ENCODE measurements at regions not wholly inside any gene's neighbourhood (a gene's known extent, or its start where the extent isn't known, plus 50 kb on each side); places are given as distances from the start of the nearest gene placed in this dataset.

- H3K27ac ChIP-seq (ENCODE audit: low read depth, low read length), result no peak overlapping the region
Observed at GRCh38 chr21:35644523-35644922, 415.8 kb downstream of the SETD4 start.

DNA sequence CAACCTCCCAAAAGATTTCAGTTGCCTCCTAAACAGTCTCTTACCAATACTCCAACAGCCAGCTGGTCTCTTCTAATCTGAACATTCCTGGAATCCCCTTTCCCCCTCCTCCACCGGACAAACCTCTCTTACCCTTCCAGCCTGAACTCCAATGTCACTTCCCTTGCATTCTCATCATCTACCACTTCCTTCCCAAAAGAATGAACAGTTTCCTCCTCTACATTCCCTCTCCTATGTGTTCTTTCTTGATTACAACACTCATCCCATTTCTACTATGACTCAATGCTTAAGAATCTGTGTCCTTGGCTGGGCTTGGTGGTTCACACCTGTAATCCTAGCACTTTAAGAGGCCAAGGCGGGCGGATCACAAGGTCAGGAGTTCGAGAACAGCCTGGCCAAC, 417.1 kb downstream of the SETD4 start:
- Histone ChIP-seq H3K27ac (ENCODE audit: low read depth, low read length) (no peak overlapping the region), H3K27me3 (ENCODE audit: control insufficient read depth, insufficient read depth, low read length) (no peaks in the 10 kb centered on the region), H3K36me3 (ENCODE audit: control insufficient read depth, insufficient read depth, low read length) (no peaks in the 10 kb centered on the region), H3K9me3 (ENCODE audit: control insufficient read depth, insufficient read depth, low read length) (no peaks in the 10 kb centered on the region), H3K9ac (ENCODE audit: low read depth, low read length) (no peak overlapping the region), H3K4me1 (ENCODE audit: control insufficient read depth, insufficient read depth, low read length) (no peaks in the 10 kb centered on the region), H3K4me3 (ENCODE audit: low read depth, low read length) (no peak overlapping the region)

More at GRCh38 chr21:35644523-35644922, 415.8 kb downstream of the SETD4 start:
- no peaks in the 10 kb centered on the region for H3K9me3 ChIP-seq (ENCODE audit: control insufficient read depth, insufficient read depth, low read length)
- no peak overlapping the region for H3K4me3 ChIP-seq (ENCODE audit: low read depth, low read length)
- H3K9ac ChIP-seq (ENCODE audit: low read depth, low read length), result no peak overlapping the region
- H3K4me1 ChIP-seq (ENCODE audit: control insufficient read depth, insufficient read depth, low read length), result peaks cover 9% of the 10 kb centered on the region; the same call in 1 of the 2 replicates
- H3K27me3 ChIP-seq (ENCODE audit: control insufficient read depth, insufficient read depth, low read length), result no peaks in the 10 kb centered on the region
- H3K36me3 ChIP-seq (ENCODE audit: control insufficient read depth, insufficient read depth, low read length), result no peaks in the 10 kb centered on the region

DNA sequence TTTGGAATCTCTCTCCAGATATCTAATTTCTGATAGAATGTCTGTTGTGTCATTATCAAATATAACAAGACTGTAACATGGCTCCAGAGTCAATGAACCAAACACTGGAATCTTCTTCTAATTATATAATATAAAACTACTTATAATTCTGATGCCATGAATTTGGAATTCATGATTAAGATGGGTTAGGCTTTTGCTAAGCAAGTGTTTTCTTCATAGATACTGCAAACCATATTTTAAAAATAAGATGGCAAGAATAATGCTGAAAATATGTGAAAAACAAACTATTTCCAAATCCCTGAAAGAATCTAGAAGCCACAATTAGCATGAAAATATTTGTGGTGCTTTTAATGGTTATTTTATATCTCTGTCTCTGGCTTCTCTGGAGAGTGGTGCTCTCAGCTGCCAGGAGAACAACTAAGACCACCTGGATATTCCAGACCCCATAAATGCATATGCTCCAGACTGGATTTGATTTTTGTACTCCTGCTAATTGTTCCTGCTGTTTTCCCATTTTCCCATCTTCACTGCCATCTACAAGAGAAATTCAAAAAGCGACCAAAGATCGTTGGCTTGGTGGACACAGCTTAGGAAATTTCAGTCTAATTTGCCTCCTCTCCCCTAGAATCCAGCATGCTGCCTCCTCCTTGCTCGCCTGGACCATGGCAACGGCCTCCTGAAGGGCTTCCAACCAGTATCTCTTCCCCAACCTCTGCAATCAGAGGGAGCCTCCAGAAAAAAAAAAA, 418.9 kb downstream of the SETD4 start:
- Histone ChIP-seq H3K9me3 (ENCODE audit: control insufficient read depth, insufficient read depth, low read length) (no peaks in the 10 kb centered on the region), H3K27me3 (ENCODE audit: control insufficient read depth, insufficient read depth, low read length) (no peaks in the 10 kb centered on the region), H3K4me1 (ENCODE audit: control insufficient read depth, insufficient read depth, low read length) (peaks cover 6% of the 10 kb centered on the region; the same call in 1 of the 2 replicates), H3K4me3 (ENCODE audit: low read depth, low read length) (no peak overlapping the region), H3K9ac (ENCODE audit: low read depth, low read length) (no peak overlapping the region), H3K27ac (ENCODE audit: low read depth, low read length) (no peak overlapping the region), H3K36me3 (ENCODE audit: control insufficient read depth, insufficient read depth, low read length) (no peaks in the 10 kb centered on the region)

GRCh38 chr21:35637431-35637830, 422.9 kb downstream of the SETD4 start:
- Histone ChIP-seq H3K9ac (ENCODE audit: low read depth, low read length) (no peak overlapping the region), H3K27ac (ENCODE audit: low read depth, low read length) (no peak overlapping the region), H3K27me3 (ENCODE audit: control insufficient read depth, insufficient read depth, low read length) (no peaks in the 10 kb centered on the region), H3K4me3 (ENCODE audit: low read depth, low read length) (no peak overlapping the region), H3K4me1 (ENCODE audit: control insufficient read depth, insufficient read depth, low read length) (peaks cover 6% of the 10 kb centered on the region; the same call in 1 of the 2 replicates), H3K36me3 (ENCODE audit: control insufficient read depth, insufficient read depth, low read length) (no peaks in the 10 kb centered on the region), H3K9me3 (ENCODE audit: control insufficient read depth, insufficient read depth, low read length) (no peaks in the 10 kb centered on the region)

DNA sequence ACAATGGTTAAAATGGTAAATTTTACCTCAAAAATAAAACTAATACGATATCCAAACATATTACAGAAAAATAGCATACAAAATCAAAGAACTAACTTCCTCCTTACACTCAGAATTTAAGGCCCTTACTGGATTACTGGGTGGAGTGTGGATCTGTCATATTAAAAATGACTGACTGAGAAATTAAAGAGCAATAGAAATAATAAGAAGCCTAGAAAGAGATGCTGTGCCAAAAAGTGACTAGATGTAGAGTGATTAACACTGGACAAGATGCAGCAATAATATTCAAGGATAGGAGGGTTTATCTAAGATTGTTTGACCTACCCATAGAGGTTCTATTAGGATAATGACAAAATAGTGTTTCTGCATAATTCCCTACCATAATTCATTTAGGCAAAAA, 424.3 kb downstream of the SETD4 start:
- Histone ChIP-seq H3K9me3 (ENCODE audit: control insufficient read depth, insufficient read depth, low read length) (no peaks in the 10 kb centered on the region), H3K27me3 (ENCODE audit: control insufficient read depth, insufficient read depth, low read length) (no peaks in the 10 kb centered on the region), H3K4me1 (ENCODE audit: control insufficient read depth, insufficient read depth, low read length) (peaks cover 6% of the 10 kb centered on the region; the same call in 1 of the 2 replicates), H3K36me3 (ENCODE audit: control insufficient read depth, insufficient read depth, low read length) (no peaks in the 10 kb centered on the region), H3K4me3 (ENCODE audit: low read depth, low read length) (no peak overlapping the region), H3K9ac (ENCODE audit: low read depth, low read length) (no peak overlapping the region), H3K27ac (ENCODE audit: low read depth, low read length) (no peak overlapping the region)

GRCh38 chr21:35635261-35635660, 425.1 kb downstream of the SETD4 start:
- Histone ChIP-seq H3K9ac (ENCODE audit: low read depth, low read length) (no peak overlapping the region), H3K4me1 (ENCODE audit: control insufficient read depth, insufficient read depth, low read length) (peaks cover 6% of the 10 kb centered on the region; the same call in 1 of the 2 replicates), H3K9me3 (ENCODE audit: control insufficient read depth, insufficient read depth, low read length) (no peaks in the 10 kb centered on the region), H3K4me3 (ENCODE audit: low read depth, low read length) (no peak overlapping the region), H3K27me3 (ENCODE audit: control insufficient read depth, insufficient read depth, low read length) (no peaks in the 10 kb centered on the region), H3K36me3 (ENCODE audit: control insufficient read depth, insufficient read depth, low read length) (no peaks in the 10 kb centered on the region), H3K27ac (ENCODE audit: low read depth, low read length) (no peak overlapping the region)

DNA sequence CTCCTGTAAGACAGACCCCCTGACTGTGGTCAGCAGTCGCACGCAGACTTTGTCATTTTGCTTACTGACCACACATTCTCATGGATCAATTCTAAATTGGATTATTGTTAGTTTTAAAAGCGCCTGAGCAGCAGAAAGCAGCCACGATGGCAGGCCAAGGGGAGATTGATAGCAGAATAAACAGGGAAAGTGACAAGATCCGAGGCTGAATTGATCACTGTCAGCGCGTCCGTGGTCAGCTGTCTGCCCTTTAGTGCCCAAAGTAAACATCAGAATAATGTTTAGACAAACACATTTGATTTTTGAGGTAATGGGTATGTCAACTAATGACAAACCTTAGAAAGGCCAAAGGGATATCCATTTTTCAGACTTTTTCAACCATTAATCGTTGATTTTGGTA, 426.8 kb downstream of the SETD4 start:
- Histone ChIP-seq H3K27ac (ENCODE audit: low read depth, low read length) (no peak overlapping the region), H3K9me3 (ENCODE audit: control insufficient read depth, insufficient read depth, low read length) (no peaks in the 10 kb centered on the region), H3K4me3 (ENCODE audit: low read depth, low read length) (no peak overlapping the region), H3K9ac (ENCODE audit: low read depth, low read length) (no peak overlapping the region), H3K27me3 (ENCODE audit: control insufficient read depth, insufficient read depth, low read length) (no peaks in the 10 kb centered on the region), H3K36me3 (ENCODE audit: control insufficient read depth, insufficient read depth, low read length) (no peaks in the 10 kb centered on the region), H3K4me1 (ENCODE audit: control insufficient read depth, insufficient read depth, low read length) (peaks cover 6% of the 10 kb centered on the region)

DNA sequence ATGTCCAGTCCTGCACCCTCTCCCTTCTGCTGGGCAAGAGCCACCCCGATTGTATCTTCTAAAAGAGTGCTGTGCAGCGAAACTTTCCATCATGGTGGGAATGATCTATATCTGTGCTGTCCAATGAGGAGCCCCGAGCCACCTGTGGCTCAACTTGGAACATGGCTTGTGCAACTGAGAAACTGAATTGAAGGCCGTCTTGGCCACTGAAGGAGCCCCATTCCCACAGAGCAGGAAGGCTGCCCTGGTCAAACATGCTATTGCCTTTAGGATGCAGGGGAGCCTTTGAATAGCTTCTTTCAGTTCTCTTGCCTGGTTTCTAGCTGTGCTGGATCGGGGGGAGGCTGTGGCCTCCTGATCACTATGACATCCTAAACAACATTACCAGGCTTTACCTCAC, 427.6 kb downstream of the SETD4 start:
- no peaks in the 10 kb centered on the region for H3K27me3 ChIP-seq (ENCODE audit: control insufficient read depth, insufficient read depth, low read length)
- no peak overlapping the region for H3K27ac ChIP-seq (ENCODE audit: low read depth, low read length)
- H3K9me3 ChIP-seq (ENCODE audit: control insufficient read depth, insufficient read depth, low read length), result no peaks in the 10 kb centered on the region
- no peak overlapping the region for H3K9ac ChIP-seq (ENCODE audit: low read depth, low read length)
- peaks cover 6% of the 10 kb centered on the region for H3K4me1 ChIP-seq (ENCODE audit: control insufficient read depth, insufficient read depth, low read length)
- H3K36me3 ChIP-seq (ENCODE audit: control insufficient read depth, insufficient read depth, low read length), result no peaks in the 10 kb centered on the region
- H3K4me3 ChIP-seq (ENCODE audit: low read depth, low read length), result no peak overlapping the region

DNA sequence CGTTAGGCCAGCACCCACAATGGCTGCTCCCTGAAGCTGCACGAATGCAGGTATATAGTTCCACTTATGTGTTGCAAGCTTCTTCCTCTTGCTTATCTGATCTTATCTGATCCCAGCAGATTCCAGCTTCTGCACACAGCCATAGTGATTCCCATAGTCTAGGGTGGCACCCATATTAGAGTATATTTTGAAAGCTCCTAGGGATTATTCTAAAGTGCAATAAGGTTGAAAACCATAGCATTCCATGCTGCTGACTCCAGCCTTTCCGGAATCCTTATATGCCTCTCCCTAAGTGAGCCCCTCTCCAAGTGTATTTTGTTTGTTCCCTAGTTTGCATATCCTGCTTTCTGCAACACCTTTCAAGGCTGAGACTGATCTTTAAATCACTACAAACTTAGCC, 432.0 kb downstream of the SETD4 start:
- Histone ChIP-seq H3K9ac (ENCODE audit: low read depth, low read length) (no peak overlapping the region), H3K4me1 (ENCODE audit: control insufficient read depth, insufficient read depth, low read length) (peaks cover 11% of the 10 kb centered on the region), H3K4me3 (ENCODE audit: low read depth, low read length) (no peak overlapping the region)

GRCh38 chr21:35627462-35627861, 432.9 kb downstream of the SETD4 start:
- Histone ChIP-seq H3K27me3 (ENCODE audit: control insufficient read depth, insufficient read depth, low read length) (no peaks in the 10 kb centered on the region), H3K4me1 (ENCODE audit: control insufficient read depth, insufficient read depth, low read length) (peaks cover 20% of the 10 kb centered on the region), H3K36me3 (ENCODE audit: control insufficient read depth, insufficient read depth, low read length) (no peaks in the 10 kb centered on the region), H3K9ac (ENCODE audit: low read depth, low read length) (no peak overlapping the region), H3K27ac (ENCODE audit: low read depth, low read length) (no peak overlapping the region), H3K4me3 (ENCODE audit: low read depth, low read length) (no peak overlapping the region), H3K9me3 (ENCODE audit: control insufficient read depth, insufficient read depth, low read length) (no peaks in the 10 kb centered on the region)

More for the DNA sequence above, 432.0 kb downstream of the SETD4 start:
- Histone ChIP-seq H3K27ac (ENCODE audit: low read depth, low read length) (no peak overlapping the region), H3K36me3 (ENCODE audit: control insufficient read depth, insufficient read depth, low read length) (no peaks in the 10 kb centered on the region), H3K27me3 (ENCODE audit: control insufficient read depth, insufficient read depth, low read length) (no peaks in the 10 kb centered on the region), H3K9me3 (ENCODE audit: control insufficient read depth, insufficient read depth, low read length) (no peaks in the 10 kb centered on the region)

GRCh38 chr21:35625576-35625975, 434.8 kb downstream of the SETD4 start:
- H3K9me3 ChIP-seq (ENCODE audit: control insufficient read depth, insufficient read depth, low read length), result peaks cover 4% of the 10 kb centered on the region; the same call in 1 of the 2 replicates
- no peak overlapping the region for H3K27ac ChIP-seq (ENCODE audit: low read depth, low read length)
- H3K4me3 ChIP-seq (ENCODE audit: low read depth, low read length), result no peak overlapping the region
- H3K4me1 ChIP-seq (ENCODE audit: control insufficient read depth, insufficient read depth, low read length), result peaks cover 23% of the 10 kb centered on the region
- H3K27me3 ChIP-seq (ENCODE audit: control insufficient read depth, insufficient read depth, low read length), result no peaks in the 10 kb centered on the region
- H3K36me3 ChIP-seq (ENCODE audit: control insufficient read depth, insufficient read depth, low read length), result no peaks in the 10 kb centered on the region
- no peak overlapping the region for H3K9ac ChIP-seq (ENCODE audit: low read depth, low read length)

Data from HUES48 (cell line).